ENCODE measurements at regions not wholly inside any gene's neighbourhood (a gene's known extent, or its start where the extent isn't known, plus 50 kb on each side); places are given as distances from the start of the nearest gene placed in this dataset.
"Not testable (repeated sequence)": the region's sequence is repeated elsewhere in the genome, so short reads cannot be mapped to it uniquely, and the experiment has no call there.

- in situ Hi-C loops (cut with MboI; ENCODE audit: low pct_unique_long_range_greater_than_20kb, low sequenced_read_pairs, unreplicated experiment), result no loop called here
- DNase-seq (ENCODE audit: low spot score), result no peak
- TF ChIP-seq, protein P1, sequence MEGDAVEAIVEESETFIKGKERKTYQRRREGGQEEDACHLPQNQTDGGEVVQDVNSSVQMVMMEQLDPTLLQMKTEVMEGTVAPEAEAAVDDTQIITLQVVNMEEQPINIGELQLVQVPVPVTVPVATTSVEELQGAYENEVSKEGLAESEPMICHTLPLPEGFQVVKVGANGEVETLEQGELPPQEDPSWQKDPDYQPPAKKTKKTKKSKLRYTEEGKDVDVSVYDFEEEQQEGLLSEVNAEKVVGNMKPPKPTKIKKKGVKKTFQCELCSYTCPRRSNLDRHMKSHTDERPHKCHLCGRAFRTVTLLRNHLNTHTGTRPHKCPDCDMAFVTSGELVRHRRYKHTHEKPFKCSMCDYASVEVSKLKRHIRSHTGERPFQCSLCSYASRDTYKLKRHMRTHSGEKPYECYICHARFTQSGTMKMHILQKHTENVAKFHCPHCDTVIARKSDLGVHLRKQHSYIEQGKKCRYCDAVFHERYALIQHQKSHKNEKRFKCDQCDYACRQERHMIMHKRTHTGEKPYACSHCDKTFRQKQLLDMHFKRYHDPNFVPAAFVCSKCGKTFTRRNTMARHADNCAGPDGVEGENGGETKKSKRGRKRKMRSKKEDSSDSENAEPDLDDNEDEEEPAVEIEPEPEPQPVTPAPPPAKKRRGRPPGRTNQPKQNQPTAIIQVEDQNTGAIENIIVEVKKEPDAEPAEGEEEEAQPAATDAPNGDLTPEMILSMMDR (IDR thresholded peaks at IDR 0.05; ENCODE audit: extremely low read depth, insufficient read depth, missing control alignments), result no peak
These were observed 74.4 kb upstream of the SOX11 start for GRCh38 chr2:5617796-5618195.

GRCh38 chr2:5618271-5618670 lies 73.9 kb upstream of the SOX11 start:
- DNase-seq (ENCODE audit: low spot score), result no peak
- in situ Hi-C loops (cut with MboI; ENCODE audit: low pct_unique_long_range_greater_than_20kb, low sequenced_read_pairs, unreplicated experiment), result no loop called here
- TF ChIP-seq, protein P1 (IDR thresholded peaks at IDR 0.05; ENCODE audit: extremely low read depth, insufficient read depth, missing control alignments), result no peak

GRCh38 chr2:5625556-5626065 lies 66.6 kb upstream of the SOX11 start:
- DNase-seq (ENCODE audit: low spot score); in situ Hi-C loops (cut with MboI; ENCODE audit: low pct_unique_long_range_greater_than_20kb, low sequenced_read_pairs, unreplicated experiment): not testable (repeated sequence)

DNA sequence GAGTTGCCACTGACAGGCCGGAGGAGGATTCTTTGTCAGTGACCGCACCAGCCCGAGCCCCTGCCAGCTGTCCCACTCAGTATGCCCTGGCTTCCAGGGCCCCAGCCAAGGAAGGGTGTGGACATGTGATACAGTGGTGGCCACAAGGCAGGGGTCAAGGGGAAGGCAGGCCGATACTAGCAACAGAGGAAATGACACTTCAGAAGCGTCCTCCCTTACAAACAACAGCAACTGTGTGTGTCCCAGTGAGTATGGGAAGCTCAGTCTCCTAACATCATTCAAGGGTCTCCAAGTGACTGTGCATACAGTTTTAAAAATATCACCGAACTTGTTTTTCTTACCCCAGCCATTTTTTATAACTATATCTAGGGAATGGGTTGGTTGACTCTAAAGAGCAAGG lies 63.7 kb upstream of the SOX11 start:
- in situ Hi-C loops (cut with MboI; ENCODE audit: low pct_unique_long_range_greater_than_20kb, low sequenced_read_pairs, unreplicated experiment); DNase-seq (ENCODE audit: low spot score): not testable (repeated sequence)

DNA sequence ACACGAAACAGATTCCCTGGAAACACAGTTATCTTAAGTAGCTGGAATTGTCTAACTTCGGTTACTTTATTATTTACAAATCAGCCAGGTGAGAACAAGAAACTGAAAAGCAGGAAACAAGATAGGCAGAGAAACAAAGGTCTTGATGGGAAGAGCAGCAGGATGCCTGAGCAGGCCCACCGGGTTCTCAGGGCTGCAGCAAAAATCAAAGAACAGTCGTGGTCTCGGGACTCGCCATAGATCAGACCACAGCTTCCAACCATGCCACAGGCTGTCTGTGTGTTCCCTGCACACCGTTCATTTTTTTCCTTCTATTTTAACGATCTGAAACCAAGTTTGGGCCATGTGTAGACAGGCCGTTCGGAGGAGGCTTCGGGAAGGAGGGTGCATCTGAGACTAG lies 62.7 kb upstream of the SOX11 start:
- in situ Hi-C loops (cut with MboI; ENCODE audit: low pct_unique_long_range_greater_than_20kb, low sequenced_read_pairs, unreplicated experiment), result not testable (repeated sequence)

DNA sequence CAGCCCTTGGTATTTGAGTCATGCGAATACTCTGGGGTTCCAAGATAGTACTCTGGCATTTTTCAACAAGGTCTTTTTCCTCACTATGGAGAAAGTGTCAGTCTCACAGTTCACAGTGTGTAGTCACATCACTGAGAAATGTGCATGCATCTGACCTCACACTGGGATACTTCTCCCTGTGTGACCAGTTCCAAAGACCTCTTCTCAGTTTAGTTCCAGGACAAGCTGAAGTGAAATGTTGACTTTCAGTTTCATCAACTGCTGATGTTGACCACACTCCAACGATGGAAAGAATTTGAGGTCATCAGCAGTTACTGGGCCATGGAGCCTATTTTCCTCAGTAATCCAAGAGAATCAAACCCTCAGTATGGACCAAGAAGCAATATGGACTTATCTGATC lies 55.1 kb upstream of the SOX11 start:
- DNase-seq (ENCODE audit: low spot score); in situ Hi-C loops (cut with MboI; ENCODE audit: low pct_unique_long_range_greater_than_20kb, low sequenced_read_pairs, unreplicated experiment): not testable (repeated sequence)

More for the DNA sequence above, 62.7 kb upstream of the SOX11 start:
- not testable (repeated sequence) for DNase-seq (ENCODE audit: low spot score)
